Omental fat pad (tissue), 3 donors: ENCODE measurements at regions not wholly inside any gene's neighbourhood (a gene's known extent, or its start where the extent isn't known, plus 50 kb on each side); places are given as distances from the start of the nearest gene placed in this dataset.

Experiments
- ATAC-seq: fragments of 150-250 bp; one replicate; pipeline ENCODE4 v1.9.1; 2016; ENCODE audit warnings: mild to moderate bottlenecking, moderate library complexity; ENCODE audit not compliant: low FRiP score
- DNase-seq: peaks from one replicate; pipeline ENCODE4 v3.0.0-alpha.2; 2019; ENCODE audit warnings: low spot score
- CTCF ChIP-seq, 3 donors: fragments of 450-650 bp; IDR thresholded peaks; one replicate each; pipeline ENCODE4 v1.5.1; 2016 to 2017; ENCODE audit warnings: antibody characterized with exemption in 3 of 3, mild to moderate bottlenecking in 3 of 3, moderate library complexity in 2 of 3

GRCh38 chr11:30153008-30153407, 77.8 kb upstream of the FSHB start:
- TF ChIP-seq CTCF (IDR thresholded peaks at IDR 0.05): no peak
- ATAC-seq (no peak), DNase-seq (no peak)

- no peak for TF ChIP-seq CTCF (IDR thresholded peaks at IDR 0.05)
- ATAC-seq: peak; percentile 79
- no peak for DNase-seq
Observed at GRCh38 chr11:30155428-30155827, 75.4 kb upstream of the FSHB start.

- no peak for TF ChIP-seq CTCF (IDR thresholded peaks at IDR 0.05)
- DNase-seq: no peak
Observed at GRCh38 chr11:30159546-30159945, 71.3 kb upstream of the FSHB start.

GRCh38 chr11:30165652-30166051, 65.2 kb upstream of the FSHB start:
- TF ChIP-seq CTCF (IDR thresholded peaks at IDR 0.05): no peak
- no peak for DNase-seq
- ATAC-seq: no peak

More at GRCh38 chr11:30159546-30159945, 71.3 kb upstream of the FSHB start:
- no peak for ATAC-seq

- DNase-seq (no peak), ATAC-seq (no peak)
- TF ChIP-seq CTCF (IDR thresholded peaks at IDR 0.05): no peak
Observed at GRCh38 chr11:30171661-30172060, 59.2 kb upstream of the FSHB start.

GRCh38 chr11:30172158-30172557, 58.7 kb upstream of the FSHB start:
- ATAC-seq (no peak), DNase-seq (no peak)
- TF ChIP-seq CTCF (IDR thresholded peaks at IDR 0.05): no peak

GRCh38 chr11:30172883-30173311, 57.9 kb upstream of the FSHB start:
- ATAC-seq (no peak), DNase-seq (no peak)
- no peak for TF ChIP-seq CTCF (IDR thresholded peaks at IDR 0.05)
